H9 (cell line): ENCODE measurements at regions not wholly inside any gene's neighbourhood (a gene's known extent, or its start where the extent isn't known, plus 50 kb on each side); places are given as distances from the start of the nearest gene placed in this dataset.

Source experiments
- DNase-seq: peaks from one replicate; pipeline ENCODE4 v3.0.0-alpha.2; 2017
- H2AFZ ChIP-seq: one replicate; pipeline ENCODE4 v1.6.1; 2013; ENCODE audit warnings: mild to moderate bottlenecking, low read length, control low read depth, moderate library complexity
- H2AK5ac ChIP-seq: 2 replicates; pipeline ENCODE4 v1.6.1; 2013; ENCODE audit warnings: low read length, control low read depth, mixed read lengths; ENCODE audit not compliant: insufficient read length
- H2BK120ac ChIP-seq: one replicate; pipeline ENCODE4 v1.6.1; 2013; ENCODE audit warnings: low read depth, mild to moderate bottlenecking, low read length, control low read depth, inconsistent platforms; ENCODE audit not compliant: poor library complexity, severe bottlenecking
- H2BK12ac ChIP-seq: 2 replicates; pipeline ENCODE4 v1.6.1; 2013; ENCODE audit warnings: low read length, control low read depth, mixed read lengths, low read depth; ENCODE audit not compliant: insufficient read length
- H2BK15ac ChIP-seq: 2 replicates; pipeline ENCODE4 v1.6.1; 2013; ENCODE audit warnings: low read depth, low read length, control low read depth
- H2BK20ac ChIP-seq: one replicate; pipeline ENCODE4 v1.6.1; 2013; ENCODE audit warnings: low read depth, mild to moderate bottlenecking, low read length, control low read depth, inconsistent platforms; ENCODE audit not compliant: poor library complexity, severe bottlenecking
- H2BK5ac ChIP-seq: 2 replicates; pipeline ENCODE4 v1.6.1; 2013; ENCODE audit warnings: low read length, control low read depth, mixed read lengths; ENCODE audit not compliant: insufficient read length
- H3K14ac ChIP-seq: 2 replicates; pipeline ENCODE4 v1.6.1; 2013; ENCODE audit warnings: low read length, control low read depth; ENCODE audit not compliant: insufficient read depth
- H3K18ac ChIP-seq: 2 replicates; pipeline ENCODE4 v1.6.1; 2013; ENCODE audit warnings: low read depth, mild to moderate bottlenecking, mixed read lengths, low read length, control low read depth; ENCODE audit not compliant: insufficient read length
- H3K23ac ChIP-seq: 2 replicates; pipeline ENCODE4 v1.6.1; 2013; ENCODE audit warnings: low read length, control low read depth, mixed read lengths, low read depth; ENCODE audit not compliant: insufficient read length
- H3K23me2 ChIP-seq: 2 replicates; pipeline ENCODE4 v1.6.1; 2013; ENCODE audit warnings: low read depth, mild to moderate bottlenecking, mixed read lengths, low read length, control low read depth; ENCODE audit not compliant: insufficient read length, poor library complexity, severe bottlenecking
- H3K27ac ChIP-seq: 2 replicates; pipeline ENCODE4 v1.5.1; 2013; ENCODE audit warnings: low read length, control low read depth, mixed read lengths, low read depth; ENCODE audit not compliant: insufficient read length
- H3K27me3 ChIP-seq: 2 replicates; pipeline ENCODE4 v1.6.1; 2013; ENCODE audit warnings: low read length, control low read depth, inconsistent platforms; ENCODE audit not compliant: insufficient read depth
- H3K4ac ChIP-seq: 2 replicates; pipeline ENCODE4 v1.6.1; 2013; ENCODE audit warnings: low read depth, mild to moderate bottlenecking, control low read depth, inconsistent platforms, low read length, moderate library complexity
- H3K4me1 ChIP-seq: 2 replicates; pipeline ENCODE4 v1.6.1; 2013; ENCODE audit warnings: low read length, control low read depth, inconsistent platforms; ENCODE audit not compliant: insufficient read depth
- H3K4me2 ChIP-seq: 2 replicates; pipeline ENCODE4 v1.6.1; 2013; ENCODE audit warnings: low read length, control low read depth, mixed read lengths; ENCODE audit not compliant: insufficient read length, insufficient read depth
- H3K56ac ChIP-seq: 2 replicates; pipeline ENCODE4 v1.6.1; 2013; ENCODE audit warnings: low read depth, mild to moderate bottlenecking, mixed read lengths, low read length, control low read depth; ENCODE audit not compliant: insufficient read length
- H3K79me1 ChIP-seq: 2 replicates; pipeline ENCODE4 v1.6.1; 2013; ENCODE audit warnings: low read depth, mild to moderate bottlenecking, moderate library complexity, low read length, control low read depth, inconsistent platforms; ENCODE audit not compliant: insufficient read depth, poor library complexity, severe bottlenecking
- H3K79me2 ChIP-seq: 2 replicates; pipeline ENCODE4 v1.6.1; 2013; ENCODE audit warnings: low read length, control low read depth, inconsistent platforms; ENCODE audit not compliant: insufficient read depth
- H3K9ac ChIP-seq: 2 replicates; pipeline ENCODE4 v1.6.1; 2013; ENCODE audit warnings: low read length, control low read depth, mixed read lengths; ENCODE audit not compliant: insufficient read length; ENCODE audit errors: extremely low read depth
- H3K9me3 ChIP-seq: one replicate; pipeline ENCODE4 v1.6.1; 2013; ENCODE audit warnings: low read depth, low read length, inconsistent platforms; ENCODE audit not compliant: control insufficient read depth
- H3T11ph ChIP-seq: one replicate; pipeline ENCODE4 v1.6.1; 2013; ENCODE audit warnings: mild to moderate bottlenecking, low read length, control low read depth, inconsistent platforms
- H4K20me1 ChIP-seq: one replicate; pipeline ENCODE4 v1.6.1; 2013; ENCODE audit not compliant: control insufficient read depth, insufficient read length, insufficient read depth
- H4K5ac ChIP-seq: 2 replicates; pipeline ENCODE4 v1.6.1; 2013; ENCODE audit warnings: low read depth, mild to moderate bottlenecking, mixed read lengths, low read length, control low read depth; ENCODE audit not compliant: insufficient read length
- H4K8ac ChIP-seq: replicated peaks from 2 replicates; pipeline ENCODE4 v1.6.1; 2013; ENCODE audit warnings: low read length, control low read depth, mixed read lengths, low read depth; ENCODE audit not compliant: insufficient read length
- H4K91ac ChIP-seq: 2 replicates; pipeline ENCODE4 v1.6.1; 2013; ENCODE audit warnings: low read depth, mild to moderate bottlenecking, moderate library complexity, mixed read lengths, low read length, control low read depth; ENCODE audit not compliant: insufficient read length
- H3K27ac Mint-ChIP-seq, 3 experiments: 2 replicates in 2 of 3; 3 replicates in 1 of 3; pipeline ENCODE4 v1.8.0; 2020 to 2021; ENCODE audit warnings: mixed read lengths in 3 of 3, mild to moderate bottlenecking in 1 of 3, moderate library complexity in 1 of 3
- H3K27me3 Mint-ChIP-seq: 2 replicates; pipeline ENCODE4 v1.8.0; 2021; ENCODE audit warnings: low read depth, mild to moderate bottlenecking, moderate library complexity, mixed read lengths
- H3K36me3 Mint-ChIP-seq, 3 experiments: 2 replicates in 2 of 3; 3 replicates in 1 of 3; pipeline ENCODE4 v1.8.0; 2020 to 2021; ENCODE audit warnings: low read depth in 3 of 3, mixed read lengths in 3 of 3; ENCODE audit not compliant: insufficient read depth in 1 of 3
- H3K4me1 Mint-ChIP-seq, 2 experiments: 2 replicates each; pipeline ENCODE4 v1.8.0; 2020; ENCODE audit warnings: mixed read lengths in 2 of 2
- H3K4me3 Mint-ChIP-seq, 2 experiments: 2 replicates in 1 of 2; 3 replicates in 1 of 2; pipeline ENCODE4 v1.8.0; 2020 to 2021; ENCODE audit warnings: mild to moderate bottlenecking in 2 of 2, mixed read lengths in 2 of 2, moderate library complexity in 1 of 2
- H3K9me3 Mint-ChIP-seq, 2 experiments: 2 replicates in 1 of 2; 3 replicates in 1 of 2; pipeline ENCODE4 v1.8.0; 2020; ENCODE audit warnings: mild to moderate bottlenecking in 2 of 2, mixed read lengths in 2 of 2, moderate library complexity in 1 of 2
- WGBS: extraction: QIAGEN DNeasy Blood & Tissue Kit; methylation state at CpG from one replicate; pipeline ENCODE4 v1.1.7; 2013; ENCODE audit warnings: missing lambda C conversion rate, low lambda C conversion rate, mixed read lengths; ENCODE audit not compliant: insufficient read length; ENCODE audit errors: extremely low coverage; 5-methylcytosine and 5-hydroxymethylcytosine counted together
- TF ChIP-seq, protein P1 (sequence below): fragments of 200-600 bp; sonication (generic); conservative IDR thresholded peaks from 3 replicates; pipeline ENCODE4 v1.8.0; 2021; ENCODE audit warnings: antibody characterized with exemption, mild to moderate bottlenecking

DNA sequence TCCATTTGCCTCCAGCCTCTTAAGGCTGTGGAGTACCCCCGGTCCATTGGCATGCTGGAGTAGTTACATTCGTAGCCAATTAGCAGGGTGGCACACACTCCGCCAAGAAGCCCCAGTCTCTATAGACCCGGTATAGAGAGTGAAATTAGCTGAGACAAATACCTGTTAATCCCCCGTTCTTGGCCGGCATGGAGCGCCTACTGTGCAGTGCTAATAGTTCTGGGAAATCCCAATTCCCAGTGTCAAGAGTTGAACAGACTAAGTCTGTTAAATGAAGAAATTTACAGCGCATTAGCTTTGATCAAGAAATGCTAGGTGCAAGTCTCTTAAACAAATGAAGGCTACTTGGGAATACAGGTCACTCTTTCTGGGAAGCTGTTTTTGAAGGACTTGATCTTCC is 127.8 kb upstream of the ARX start:
- Histone ChIP-seq H2BK120ac (no peak overlapping the region), H3K79me1 (no peaks in the 10 kb centered on the region), H3K4me2 (no peak overlapping the region), H2BK15ac (no peak overlapping the region), H2BK12ac (no peak overlapping the region), H4K20me1 (no peaks in the 10 kb centered on the region), H2AK5ac (no peak overlapping the region), H2BK5ac (no peak overlapping the region), H3K18ac (no peak overlapping the region), H2AFZ (no peak overlapping the region), H3K23ac (no peak overlapping the region), H3K4ac (no peak overlapping the region), H4K91ac (no peak overlapping the region), H3T11ph (no peak overlapping the region), H4K8ac (no peak overlapping the region), H3K56ac (no peak overlapping the region), H3K9ac (no peak overlapping the region), H3K27me3 (no peaks in the 10 kb centered on the region), H3K14ac (no peak overlapping the region), H2BK20ac (no peak overlapping the region), H4K5ac (no peak overlapping the region), H3K9me3 (no peaks in the 10 kb centered on the region), H3K79me2 (no peaks in the 10 kb centered on the region), H3K4me1 (peaks cover 5% of the 10 kb centered on the region; the same call in 1 of the 2 replicates), H3K27ac (no peak overlapping the region), H3K23me2 (no peaks in the 10 kb centered on the region)
- Mint-ChIP-seq H3K9me3 (no peaks in the 10 kb centered on the region), H3K27ac (no peak overlapping the region; a peak in 1 of 7 replicates), H3K36me3 (no peaks in the 10 kb centered on the region; a peak in 1 of 7 replicates), H3K4me1 (peaks cover 33 to 42% of the 10 kb centered on the region in 2 experiments), H3K4me3 (no peak overlapping the region), H3K27me3 (no peaks in the 10 kb centered on the region; the same call in 1 of the 2 replicates)
- WGBS, result no CpG with 5 or more reads among the region's 8 CpGs
- TF ChIP-seq, protein P1, sequence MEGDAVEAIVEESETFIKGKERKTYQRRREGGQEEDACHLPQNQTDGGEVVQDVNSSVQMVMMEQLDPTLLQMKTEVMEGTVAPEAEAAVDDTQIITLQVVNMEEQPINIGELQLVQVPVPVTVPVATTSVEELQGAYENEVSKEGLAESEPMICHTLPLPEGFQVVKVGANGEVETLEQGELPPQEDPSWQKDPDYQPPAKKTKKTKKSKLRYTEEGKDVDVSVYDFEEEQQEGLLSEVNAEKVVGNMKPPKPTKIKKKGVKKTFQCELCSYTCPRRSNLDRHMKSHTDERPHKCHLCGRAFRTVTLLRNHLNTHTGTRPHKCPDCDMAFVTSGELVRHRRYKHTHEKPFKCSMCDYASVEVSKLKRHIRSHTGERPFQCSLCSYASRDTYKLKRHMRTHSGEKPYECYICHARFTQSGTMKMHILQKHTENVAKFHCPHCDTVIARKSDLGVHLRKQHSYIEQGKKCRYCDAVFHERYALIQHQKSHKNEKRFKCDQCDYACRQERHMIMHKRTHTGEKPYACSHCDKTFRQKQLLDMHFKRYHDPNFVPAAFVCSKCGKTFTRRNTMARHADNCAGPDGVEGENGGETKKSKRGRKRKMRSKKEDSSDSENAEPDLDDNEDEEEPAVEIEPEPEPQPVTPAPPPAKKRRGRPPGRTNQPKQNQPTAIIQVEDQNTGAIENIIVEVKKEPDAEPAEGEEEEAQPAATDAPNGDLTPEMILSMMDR, result no peak
- DNase-seq, result no peak
